ENCODE measurements at regions not wholly inside any gene's neighbourhood (a gene's known extent, or its start where the extent isn't known, plus 50 kb on each side); places are given as distances from the start of the nearest gene placed in this dataset.

- Histone ChIP-seq H4K20me1 (ENCODE audit: insufficient read depth, low read length) (peaks cover 4% of the 10 kb centered on the region), H3K4me2 (ENCODE audit: low read length) (peak overlapping the region; percentile 80), H3K4me3 (ENCODE audit: insufficient read depth, low read depth, low read length) (peak overlapping the region; percentile 33), H2AFZ (ENCODE audit: low read depth, low read length) (peak overlapping the region; percentile 78), H3K27me3 (ENCODE audit: insufficient read depth, low read length) (peaks cover 86% of the 10 kb centered on the region), H3K4me1 (ENCODE audit: insufficient read depth, low read length) (peaks cover 5% of the 10 kb centered on the region), H3K79me2 (ENCODE audit: insufficient read depth, low read length) (no peaks in the 10 kb centered on the region), H3K36me3 (ENCODE audit: insufficient read depth, low read length) (no peaks in the 10 kb centered on the region), H3K9ac (ENCODE audit: low read length) (no peak overlapping the region), H3K27ac (ENCODE audit: low read depth, low read length) (no peak overlapping the region), H3K9me3 (ENCODE audit: insufficient read depth, low read depth, low read length) (no peaks in the 10 kb centered on the region)
- DNase-seq (ENCODE audit: low read depth) (no peak), FAIRE-seq (no peak)
- Mint-ChIP-seq H3K27ac (ENCODE audit: unreplicated experiment) (no peak overlapping the region), H3K4me3 (ENCODE audit: unreplicated experiment) (no peak overlapping the region), H3K9me3 (ENCODE audit: unreplicated experiment) (no peaks in the 10 kb centered on the region), H3K4me1 (ENCODE audit: low read depth, unreplicated experiment) (peaks cover 5% of the 10 kb centered on the region), H3K27me3 (ENCODE audit: low read depth, unreplicated experiment) (peaks cover 90% of the 10 kb centered on the region), H3K36me3 (ENCODE audit: low read depth, unreplicated experiment) (peaks cover 2% of the 10 kb centered on the region)
- TF ChIP-seq CTCF (IDR thresholded peaks at IDR 0.05; ENCODE audit: insufficient read depth, low read depth, low read length) (peak; percentile 16), EZH2 (IDR thresholded peaks at IDR 0.05; ENCODE audit: insufficient read depth, low read length) (peak; percentile 84)
These were observed 64.9 kb upstream of the POLG start for GRCh38 chr15:89399238-89400115.

- Mint-ChIP-seq H3K36me3 (ENCODE audit: low read depth, unreplicated experiment) (peaks cover 2% of the 10 kb centered on the region), H3K27ac (ENCODE audit: unreplicated experiment) (no peak overlapping the region), H3K9me3 (ENCODE audit: unreplicated experiment) (no peaks in the 10 kb centered on the region), H3K4me1 (ENCODE audit: low read depth, unreplicated experiment) (peaks cover 5% of the 10 kb centered on the region), H3K4me3 (ENCODE audit: unreplicated experiment) (no peak overlapping the region), H3K27me3 (ENCODE audit: low read depth, unreplicated experiment) (peaks cover 90% of the 10 kb centered on the region)
- peak overlapping the region; percentile 80 for H3K4me2 ChIP-seq (ENCODE audit: low read length)
- H4K20me1 ChIP-seq (ENCODE audit: insufficient read depth, low read length) = peaks cover 4% of the 10 kb centered on the region
- H3K9me3 ChIP-seq (ENCODE audit: insufficient read depth, low read depth, low read length) = no peaks in the 10 kb centered on the region
- TF ChIP-seq CTCF (IDR thresholded peaks at IDR 0.05; ENCODE audit: insufficient read depth, low read depth, low read length) (no peak), EZH2 (IDR thresholded peaks at IDR 0.05; ENCODE audit: insufficient read depth, low read length) (no peak)
- H3K9ac ChIP-seq (ENCODE audit: low read length) = no peak overlapping the region
- no peak for DNase-seq (ENCODE audit: low read depth)
- no peak overlapping the region for H3K4me3 ChIP-seq (ENCODE audit: insufficient read depth, low read depth, low read length)
- no peak for FAIRE-seq
- peaks cover 86% of the 10 kb centered on the region for H3K27me3 ChIP-seq (ENCODE audit: insufficient read depth, low read length)
- H3K36me3 ChIP-seq (ENCODE audit: insufficient read depth, low read length) = no peaks in the 10 kb centered on the region
- H3K27ac ChIP-seq (ENCODE audit: low read depth, low read length) = no peak overlapping the region
- H3K79me2 ChIP-seq (ENCODE audit: insufficient read depth, low read length) = no peaks in the 10 kb centered on the region
- H2AFZ ChIP-seq (ENCODE audit: low read depth, low read length) = no peak overlapping the region
- peaks cover 5% of the 10 kb centered on the region for H3K4me1 ChIP-seq (ENCODE audit: insufficient read depth, low read length)
These were observed 64.2 kb upstream of the POLG start for GRCh38 chr15:89398896-89399237.

GRCh38 chr15:89397653-89398023 lies 63.0 kb upstream of the POLG start:
- H3K4me2 ChIP-seq (ENCODE audit: low read length) = no peak overlapping the region
- no peak overlapping the region for H3K4me3 Mint-ChIP-seq (ENCODE audit: unreplicated experiment)

More at GRCh38 chr15:89397653-89398023, 63.0 kb upstream of the POLG start:
- H3K27me3 Mint-ChIP-seq (ENCODE audit: low read depth, unreplicated experiment) = peaks cover 89% of the 10 kb centered on the region
- TF ChIP-seq CTCF (IDR thresholded peaks at IDR 0.05; ENCODE audit: insufficient read depth, low read depth, low read length) (no peak), EZH2 (IDR thresholded peaks at IDR 0.05; ENCODE audit: insufficient read depth, low read length) (no peak)
- no peak overlapping the region for H3K27ac Mint-ChIP-seq (ENCODE audit: unreplicated experiment)
- H3K4me1 ChIP-seq (ENCODE audit: insufficient read depth, low read length) = peaks cover 5% of the 10 kb centered on the region
- H3K4me3 ChIP-seq (ENCODE audit: insufficient read depth, low read depth, low read length) = no peak overlapping the region
- peaks cover 85% of the 10 kb centered on the region for H3K27me3 ChIP-seq (ENCODE audit: insufficient read depth, low read length)
- peaks cover 4% of the 10 kb centered on the region for H4K20me1 ChIP-seq (ENCODE audit: insufficient read depth, low read length)
- H2AFZ ChIP-seq (ENCODE audit: low read depth, low read length) = no peak overlapping the region
- H3K9ac ChIP-seq (ENCODE audit: low read length) = no peak overlapping the region
- no peaks in the 10 kb centered on the region for H3K9me3 ChIP-seq (ENCODE audit: insufficient read depth, low read depth, low read length)
- DNase-seq (ENCODE audit: low read depth) (no peak), FAIRE-seq (no peak)
- H3K27ac ChIP-seq (ENCODE audit: low read depth, low read length) = no peak overlapping the region
- H3K79me2 ChIP-seq (ENCODE audit: insufficient read depth, low read length) = no peaks in the 10 kb centered on the region
- H3K4me1 Mint-ChIP-seq (ENCODE audit: low read depth, unreplicated experiment) = peaks cover 5% of the 10 kb centered on the region
- no peaks in the 10 kb centered on the region for H3K36me3 ChIP-seq (ENCODE audit: insufficient read depth, low read length)
- no peaks in the 10 kb centered on the region for H3K9me3 Mint-ChIP-seq (ENCODE audit: unreplicated experiment)
- peaks cover 2% of the 10 kb centered on the region for H3K36me3 Mint-ChIP-seq (ENCODE audit: low read depth, unreplicated experiment)
